ENCODE measurements at regions not wholly inside any gene's neighbourhood (a gene's known extent, or its start where the extent isn't known, plus 50 kb on each side); places are given as distances from the start of the nearest gene placed in this dataset.
"Not testable (repeated sequence)": the region's sequence is repeated elsewhere in the genome, so short reads cannot be mapped to it uniquely, and the experiment has no call there.

DNA sequence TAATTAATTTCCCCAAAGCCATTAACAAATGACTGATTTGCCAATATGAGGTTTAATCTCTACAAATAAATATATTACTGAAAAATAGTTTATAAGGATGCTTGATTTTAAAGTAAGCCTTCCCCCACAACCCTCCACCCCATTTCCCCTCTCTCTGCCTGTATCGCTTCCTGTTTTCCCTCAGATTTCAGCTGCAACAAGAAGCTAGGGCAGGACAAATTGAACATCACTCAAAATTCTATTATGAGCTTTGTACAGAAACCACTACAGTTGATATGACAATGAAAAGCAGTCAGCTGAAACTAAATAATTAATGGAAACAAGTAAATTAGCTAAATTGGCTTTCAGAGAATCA lies 109.0 kb upstream of the SP4 start:
- DNase-seq (ENCODE audit: low read depth), result no peak

- DNase-seq (ENCODE audit: low read depth), result no peak
Measured at GRCh38 chr7:21326241-21326640, 101.6 kb upstream of the SP4 start.

DNA sequence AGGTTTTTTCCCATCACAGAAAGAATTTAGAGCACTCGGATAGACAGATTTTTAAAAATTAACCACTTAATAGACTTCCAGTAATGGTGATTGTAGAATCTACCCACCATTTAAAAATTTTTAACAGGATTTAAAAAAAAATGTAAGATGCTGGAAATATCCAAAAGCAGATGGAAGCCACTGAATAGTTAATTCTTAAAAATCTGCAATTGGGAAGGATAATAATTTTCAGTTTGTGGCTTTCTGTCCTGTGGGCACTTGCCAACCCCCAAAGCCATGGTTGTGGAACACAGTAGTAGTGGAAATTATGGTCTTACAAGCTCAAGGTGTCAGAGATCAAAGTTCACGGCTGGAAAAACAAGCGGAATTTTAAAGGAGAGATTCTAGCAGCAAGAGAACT lies 101.0 kb upstream of the SP4 start:
- DNase-seq (ENCODE audit: low read depth), result no peak

DNA sequence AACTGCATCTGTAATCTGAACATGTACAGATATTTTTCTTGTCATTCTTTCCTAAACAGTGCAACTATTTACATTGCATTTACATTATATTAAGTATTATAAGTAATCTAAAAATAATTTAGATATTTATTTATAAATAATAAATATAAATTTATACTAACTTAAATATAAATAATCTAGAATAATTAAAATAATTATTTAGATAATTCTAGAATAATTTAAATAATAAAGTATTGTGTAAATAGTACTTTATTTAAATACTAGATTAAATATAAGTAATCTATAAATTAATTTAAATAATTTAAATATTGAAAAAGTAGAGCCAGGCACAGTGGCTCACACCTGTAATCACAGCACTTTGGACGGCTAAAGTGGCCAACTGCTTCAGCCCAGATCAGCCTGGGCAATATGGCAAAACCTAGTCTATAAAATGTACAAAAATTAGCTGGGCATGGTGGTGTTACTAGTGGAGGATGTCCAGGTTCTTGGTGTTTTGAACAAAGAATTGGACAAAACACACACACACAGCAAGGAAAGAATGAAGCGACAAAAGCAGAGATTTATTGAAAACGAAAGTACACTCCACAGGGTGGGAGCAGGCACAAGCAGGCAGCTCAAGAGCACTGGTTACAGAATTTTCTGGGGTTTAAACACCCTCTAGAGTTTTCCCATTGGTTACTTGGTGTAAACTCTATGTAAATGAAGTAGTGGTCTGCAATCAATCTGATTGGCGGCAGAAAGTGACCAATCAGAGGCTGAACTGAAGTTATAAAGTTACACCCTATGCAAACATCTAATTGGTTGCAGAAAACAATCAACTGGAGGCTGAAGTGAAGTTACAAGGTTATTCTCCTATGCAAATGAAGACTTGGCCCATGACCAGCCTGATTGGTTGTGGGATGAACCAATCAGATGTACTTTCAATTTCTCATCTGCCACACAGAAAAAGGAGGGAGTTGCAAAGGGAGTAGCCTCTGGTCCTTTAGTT lies 100.2 kb upstream of the SP4 start:
- DNase-seq (ENCODE audit: low read depth), result no peak

DNA sequence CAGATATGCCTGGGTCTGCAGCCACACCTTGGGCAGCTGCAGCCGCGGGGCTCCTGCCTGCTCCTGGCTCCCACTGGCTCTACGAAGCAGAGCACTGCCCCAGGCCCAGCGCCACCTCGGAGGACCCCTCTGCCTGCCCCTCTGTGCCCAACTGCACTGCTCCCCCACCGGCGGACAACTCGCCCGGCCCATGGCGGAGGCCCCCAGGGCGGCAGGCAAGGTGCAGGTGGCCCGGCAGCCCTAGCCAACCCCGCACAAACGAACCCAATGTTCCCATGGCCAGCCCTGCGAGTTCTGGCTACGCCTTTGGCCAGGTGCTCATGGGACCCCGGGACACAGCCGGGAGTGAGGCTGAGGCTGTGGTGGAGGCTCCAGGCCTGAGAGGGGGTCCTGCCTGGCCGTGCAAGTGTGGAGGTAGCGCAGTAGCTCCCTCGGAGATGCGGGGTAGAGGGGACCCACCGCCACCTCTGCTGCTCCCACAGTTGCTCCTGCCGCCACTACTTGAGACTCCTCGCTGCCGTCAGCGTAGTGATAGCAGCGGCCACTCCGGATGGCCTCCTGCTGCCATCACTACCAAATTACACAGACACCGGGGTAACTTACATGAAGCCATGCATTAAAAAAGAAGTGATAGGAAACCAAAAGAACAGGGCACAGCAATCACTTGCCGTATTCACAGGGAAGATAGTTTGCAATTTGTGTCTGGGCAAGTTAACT lies 97.3 kb upstream of the SP4 start:
- DNase-seq (ENCODE audit: low read depth), result no peak

DNA sequence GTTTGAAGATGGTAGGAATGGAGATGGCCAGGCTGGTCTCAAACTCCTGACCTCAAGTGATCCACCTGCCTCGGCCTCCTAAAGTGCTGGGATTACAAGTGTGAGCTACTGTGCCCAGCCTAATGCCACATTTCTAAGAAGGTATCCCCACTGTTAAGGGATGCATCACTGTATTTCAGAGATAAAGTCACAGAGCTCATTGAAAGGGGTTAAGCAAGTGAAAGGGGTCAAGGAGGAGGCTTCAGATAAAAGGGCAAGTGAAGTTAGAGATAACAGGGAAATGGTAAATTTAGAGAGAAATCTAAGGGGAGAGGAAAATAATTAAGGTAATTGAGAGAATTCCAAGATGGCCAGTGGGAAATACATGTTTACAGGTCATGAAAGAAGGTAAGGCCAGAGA lies 93.0 kb upstream of the SP4 start:
- no peak for DNase-seq (ENCODE audit: low read depth)

- DNase-seq (ENCODE audit: low read depth), result no peak
Measured at GRCh38 chr7:21336743-21337142, 91.1 kb upstream of the SP4 start.

GRCh38 chr7:21338728-21339164 lies 89.1 kb upstream of the SP4 start:
- DNase-seq (ENCODE audit: low read depth), result peak; percentile 13

GRCh38 chr7:21344900-21345299 lies 83.0 kb upstream of the SP4 start:
- not testable (repeated sequence) for DNase-seq (ENCODE audit: low read depth)

DNA sequence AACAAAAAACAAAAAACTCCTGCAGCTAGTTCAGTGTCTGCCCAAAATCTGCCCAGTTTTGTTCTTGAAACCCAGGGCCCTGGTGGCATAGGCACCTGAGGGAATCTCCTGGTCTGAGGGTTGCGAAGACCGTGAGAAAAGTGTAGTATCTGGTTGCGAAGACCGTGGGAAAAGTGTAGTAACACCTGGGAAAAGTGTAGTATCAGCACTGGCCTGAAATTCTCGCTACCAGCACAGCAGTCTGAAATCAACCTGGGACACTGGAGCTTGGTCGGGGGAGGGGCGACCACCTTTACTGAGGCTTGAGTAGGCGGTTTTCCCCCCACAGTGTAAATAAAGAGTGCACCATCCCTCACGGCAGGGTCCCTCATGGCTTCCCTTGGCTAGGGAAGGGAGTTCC lies 82.5 kb upstream of the SP4 start:
- DNase-seq (ENCODE audit: low read depth), result no peak

DNA sequence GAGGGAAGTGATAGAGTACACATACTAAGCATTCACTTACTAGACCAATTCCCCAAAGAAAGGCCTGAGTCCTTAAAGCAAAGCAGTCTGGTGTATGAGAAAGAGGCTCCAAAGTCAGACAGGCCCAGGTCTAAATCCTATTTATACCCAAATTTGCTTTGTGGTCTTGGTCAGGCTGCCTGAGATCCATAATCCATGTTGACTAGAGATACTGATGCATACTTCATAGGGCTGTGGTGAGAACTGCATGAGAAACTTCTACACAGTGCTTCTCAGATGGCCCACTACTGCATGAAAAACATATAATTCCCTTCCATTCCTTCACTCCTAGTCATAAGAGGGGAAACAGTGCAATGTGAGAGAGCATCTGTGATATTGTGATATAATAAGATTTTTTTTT lies 81.6 kb upstream of the SP4 start:
- DNase-seq (ENCODE audit: low read depth), result no peak

- DNase-seq (ENCODE audit: low read depth), result no peak
Measured at GRCh38 chr7:21352540-21353387, 75.1 kb upstream of the SP4 start.

DNA sequence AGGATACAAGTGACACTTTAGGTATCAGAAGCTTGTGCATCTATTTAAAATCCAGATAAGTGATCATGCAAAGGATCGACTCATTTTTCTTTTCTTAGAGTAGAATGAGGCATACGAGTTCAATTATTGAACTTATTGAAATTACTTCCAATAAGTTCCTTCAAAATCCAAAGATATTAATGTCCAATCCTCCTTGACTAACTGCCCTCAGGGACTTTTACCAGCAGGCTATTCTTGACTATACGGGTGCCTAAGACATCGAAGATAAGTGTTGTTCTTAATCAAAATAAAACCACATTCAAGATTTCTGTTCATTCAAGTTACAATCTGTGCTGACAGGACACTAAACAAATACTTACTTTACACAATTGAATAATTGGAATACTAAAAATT lies 74.5 kb upstream of the SP4 start:
- no peak for DNase-seq (ENCODE audit: low read depth)

GRCh38 chr7:21354284-21354683 lies 73.6 kb upstream of the SP4 start:
- no peak for DNase-seq (ENCODE audit: low read depth)

DNA sequence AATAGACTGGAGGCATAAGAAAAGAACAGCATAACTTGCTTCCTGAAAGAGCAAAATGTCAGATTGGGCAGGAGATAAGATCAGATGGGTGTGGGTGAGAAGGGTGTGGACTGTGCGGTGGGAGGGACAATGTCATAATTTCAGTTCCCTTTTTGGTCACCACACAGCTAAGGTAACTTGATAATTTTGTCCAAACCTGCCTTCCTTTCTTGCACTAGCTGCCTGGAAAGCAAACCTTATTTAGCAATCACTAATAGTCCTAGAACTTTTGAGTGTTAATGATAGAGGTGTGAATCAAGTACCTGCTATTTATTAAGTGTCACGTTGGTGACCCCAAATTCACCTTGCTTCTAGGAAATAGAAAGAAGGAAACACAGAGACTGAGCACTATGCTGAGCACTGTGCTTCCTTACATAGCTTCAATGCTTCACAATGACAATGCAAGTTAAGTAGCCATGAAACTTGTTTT lies 72.4 kb upstream of the SP4 start:
- peak; percentile 24 for DNase-seq (ENCODE audit: low read depth)

- DNase-seq (ENCODE audit: low read depth), result no peak
Measured at GRCh38 chr7:21356616-21357015, 71.3 kb upstream of the SP4 start.

- DNase-seq (ENCODE audit: low read depth), result no peak
Measured at GRCh38 chr7:21357151-21358097, 70.5 kb upstream of the SP4 start.

DNA sequence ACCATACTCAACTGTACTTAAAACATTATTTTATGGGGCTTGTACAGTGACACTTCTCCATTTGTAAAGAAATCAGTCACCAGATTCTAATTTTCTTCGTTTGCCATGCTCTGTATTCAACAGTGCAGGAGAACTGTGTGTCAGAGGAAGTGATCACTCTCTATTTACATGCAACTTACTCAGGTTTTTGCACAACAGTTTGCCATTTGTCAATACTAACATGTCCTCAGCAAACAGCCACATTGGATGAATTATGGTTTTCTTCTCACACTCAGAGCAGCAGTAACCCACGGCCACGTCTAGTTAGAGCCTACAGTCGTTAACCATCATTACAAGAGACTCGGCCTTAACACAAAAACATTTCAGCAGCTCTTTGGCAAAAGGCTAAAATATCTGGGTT lies 69.2 kb upstream of the SP4 start:
- no peak for DNase-seq (ENCODE audit: low read depth)

DNA sequence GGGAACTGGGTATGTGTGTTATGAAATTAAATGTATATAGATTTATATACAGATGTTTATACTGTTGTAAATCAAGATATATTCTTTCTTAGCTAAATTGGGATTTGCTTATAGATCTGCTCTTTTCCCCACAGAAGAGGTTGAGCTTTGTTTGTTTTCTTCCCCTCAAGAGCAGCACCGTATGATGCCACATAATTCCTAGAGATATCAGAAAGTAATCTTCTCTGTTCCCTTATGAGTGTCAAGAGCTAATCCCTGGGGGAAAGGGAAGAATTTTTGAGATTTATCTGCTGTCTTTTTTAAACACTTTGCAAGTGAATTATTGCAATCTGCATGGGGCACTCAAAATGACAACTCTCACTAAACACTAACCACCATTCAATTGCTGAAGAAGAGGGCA lies 68.7 kb upstream of the SP4 start:
- no peak for DNase-seq (ENCODE audit: low read depth)

DNA sequence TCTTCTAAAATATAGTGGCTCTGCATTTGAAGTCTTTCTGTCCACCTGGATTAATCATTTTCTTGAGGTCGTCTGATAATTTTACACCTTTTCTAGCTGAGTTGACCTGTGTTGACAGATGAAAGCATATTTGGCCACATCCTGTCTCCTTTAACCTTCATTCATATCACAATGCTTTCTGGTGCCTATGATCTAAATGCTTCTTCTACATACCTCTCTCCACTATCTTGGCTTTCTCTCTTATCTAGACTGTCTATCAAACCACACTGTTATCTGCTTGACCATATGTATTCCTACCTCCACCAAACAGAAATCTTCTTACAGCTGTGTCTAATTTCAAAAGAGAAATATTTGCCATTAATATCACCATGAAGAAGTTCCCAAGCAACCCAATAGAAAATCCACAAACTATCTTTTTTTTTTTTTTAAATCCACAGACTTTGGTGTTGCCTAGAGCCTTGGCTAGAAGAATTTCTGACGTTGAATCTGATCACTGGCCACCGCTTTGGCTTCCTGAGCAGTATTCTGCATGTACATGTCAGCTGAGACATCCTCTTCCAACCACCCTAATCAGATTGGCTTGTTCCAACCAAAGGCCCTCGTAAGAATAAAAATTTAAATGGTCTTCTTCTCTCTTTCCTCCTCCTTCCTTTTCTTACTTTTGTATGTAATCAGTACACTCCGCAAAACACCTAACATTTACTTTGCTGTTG lies 66.3 kb upstream of the SP4 start:
- no peak for DNase-seq (ENCODE audit: low read depth)

All from stimulated activated CD8-positive, alpha-beta memory T cell treated with anti-CD3 and anti-CD28 coated beads, Interleukin-12 subunit alpha, Interleukin-12 subunit beta, amount 100 ng/mL, for 4 hours (primary cell).